ENCODE measurements at regions not wholly inside any gene's neighbourhood (a gene's known extent, or its start where the extent isn't known, plus 50 kb on each side); places are given as distances from the start of the nearest gene placed in this dataset.

- Histone ChIP-seq H3K27me3 (no peaks in the 10 kb centered on the region), H3K27ac (no peak overlapping the region), H3K9me3 (no peaks in the 10 kb centered on the region), H3K36me3 (replicated peaks in 1 of 2; ENCODE audit: insufficient read depth in 1 of 2, low read depth in 2 of 2) (no peaks in the 10 kb centered on the region), H3K4me3 (no peak overlapping the region), H3K4me1 (no peaks in the 10 kb centered on the region)
- no peak for DNase-seq
- 61 to 68% methylated on average over 1 of the region's 1 CpG for WGBS, 2 donors
- ATAC-seq = no peak
- TF ChIP-seq CTCF (IDR thresholded peaks at IDR 0.05) (no peak), POLR2A (IDR thresholded peaks at IDR 0.05) (no peak)
- intact Hi-C loops (cut with DNase I) = no loop called here
Measured at GRCh38 chr4:114535725-114536124, 62.9 kb upstream of the UGT8 start.

GRCh38 chr4:114537352-114537751 lies 61.3 kb upstream of the UGT8 start:
- DNase-seq (no peak), ATAC-seq (no peak)
- Histone ChIP-seq H3K27ac (no peak overlapping the region), H3K4me3 (no peak overlapping the region), H3K9me3 (no peaks in the 10 kb centered on the region), H3K36me3 (replicated peaks in 1 of 2; ENCODE audit: insufficient read depth in 1 of 2, low read depth in 2 of 2) (no peaks in the 10 kb centered on the region), H3K27me3 (no peaks in the 10 kb centered on the region), H3K4me1 (no peaks in the 10 kb centered on the region)
- 77 to 84% methylated on average over 3 of the region's 3 CpGs for WGBS, 2 donors
- no peak for TF ChIP-seq POLR2A (IDR thresholded peaks at IDR 0.05)
- TF ChIP-seq CTCF (IDR thresholded peaks at IDR 0.05) = no peak
- intact Hi-C loops (cut with DNase I) = no loop called here

GRCh38 chr4:114538012-114538617 lies 60.5 kb upstream of the UGT8 start:
- DNase-seq (no peak), ATAC-seq (no peak)
- TF ChIP-seq CTCF (IDR thresholded peaks at IDR 0.05) (no peak), POLR2A (IDR thresholded peaks at IDR 0.05) (no peak)
- 87 to 100% methylated on average over 4 to 5 of the region's 5 CpGs for WGBS, 2 donors
- no peaks in the 10 kb centered on the region for H3K36me3 ChIP-seq (replicated peaks in 1 of 2; ENCODE audit: insufficient read depth in 1 of 2, low read depth in 2 of 2)
- intact Hi-C loops (cut with DNase I) = no loop called here
- H3K27me3 ChIP-seq = no peaks in the 10 kb centered on the region
- H3K4me1 ChIP-seq = no peaks in the 10 kb centered on the region
- no peak overlapping the region for H3K4me3 ChIP-seq
- H3K9me3 ChIP-seq = no peaks in the 10 kb centered on the region
- H3K27ac ChIP-seq = no peak overlapping the region

GRCh38 chr4:114539985-114540384 lies 58.6 kb upstream of the UGT8 start:
- no peak for TF ChIP-seq POLR2A (IDR thresholded peaks at IDR 0.05)
- no peak for TF ChIP-seq CTCF (IDR thresholded peaks at IDR 0.05)
- no peak for ATAC-seq

GRCh38 chr4:114547340-114548134 lies 51.1 kb upstream of the UGT8 start:
- TF ChIP-seq CTCF (IDR thresholded peaks at IDR 0.05) (no peak), POLR2A (IDR thresholded peaks at IDR 0.05) (no peak)
- Histone ChIP-seq H3K27ac (no peak overlapping the region), H3K4me1 (no peaks in the 10 kb centered on the region), H3K9me3 (no peaks in the 10 kb centered on the region), H3K27me3 (no peaks in the 10 kb centered on the region), H3K36me3 (replicated peaks in 1 of 2; ENCODE audit: insufficient read depth in 1 of 2, low read depth in 2 of 2) (no peaks in the 10 kb centered on the region), H3K4me3 (no peak overlapping the region)
- WGBS, 2 donors = 76 to 86% methylated on average over 2 of the region's 2 CpGs
- DNase-seq = no peak
- intact Hi-C loops (cut with DNase I) = no loop called here
- ATAC-seq = no peak

More at GRCh38 chr4:114539985-114540384, 58.6 kb upstream of the UGT8 start:
- H3K9me3 ChIP-seq = no peaks in the 10 kb centered on the region
- no peak overlapping the region for H3K4me3 ChIP-seq
- intact Hi-C loops (cut with DNase I) = no loop called here
- H3K4me1 ChIP-seq = no peaks in the 10 kb centered on the region
- H3K36me3 ChIP-seq (replicated peaks in 1 of 2; ENCODE audit: insufficient read depth in 1 of 2, low read depth in 2 of 2) = no peaks in the 10 kb centered on the region
- H3K27ac ChIP-seq = no peak overlapping the region
- DNase-seq = no peak
- H3K27me3 ChIP-seq = no peaks in the 10 kb centered on the region

Data from body of pancreas (tissue), 4 donors.